Liver (tissue), 8 donors: ENCODE measurements at regions not wholly inside any gene's neighbourhood (a gene's known extent, or its start where the extent isn't known, plus 50 kb on each side); places are given as distances from the start of the nearest gene placed in this dataset.

Experiments used
- DNase-seq: peaks from one replicate; pipeline ENCODE4 v3.0.0-alpha.2; 2017; ENCODE audit warnings: low spot score
- H3K27ac ChIP-seq, 2 donors: one replicate each; pipeline ENCODE4 v1.7.0; 2013; ENCODE audit warnings: inconsistent platforms in 2 of 2, low read length in 2 of 2, control low read depth in 1 of 2, low read depth in 1 of 2, mild to moderate bottlenecking in 1 of 2
- H3K27me3 ChIP-seq, 4 donors: one replicate each; pipeline versions ENCODE4 v1.6.1 to v1.7.0; 2013; ENCODE audit warnings: low read length in 3 of 4, inconsistent platforms in 1 of 4, mild to moderate bottlenecking in 1 of 4, moderate library complexity in 1 of 4; ENCODE audit not compliant: control insufficient read depth in 4 of 4, insufficient read depth in 4 of 4
- H3K36me3 ChIP-seq, 4 donors: one replicate each; pipeline versions ENCODE4 v1.6.1 to v1.7.0; 2013; ENCODE audit warnings: low read length in 3 of 4, mild to moderate bottlenecking in 3 of 4, low read depth in 1 of 4, moderate library complexity in 1 of 4; ENCODE audit not compliant: control insufficient read depth in 4 of 4, insufficient read depth in 3 of 4
- H3K4me1 ChIP-seq, 4 donors: one replicate each; pipeline versions ENCODE4 v1.6.1 to v1.7.0; 2013; ENCODE audit warnings: low read length in 3 of 4, mild to moderate bottlenecking in 3 of 4, moderate library complexity in 1 of 4; ENCODE audit not compliant: control insufficient read depth in 4 of 4, insufficient read depth in 4 of 4
- H3K4me3 ChIP-seq, 3 donors: one replicate each; pipeline versions ENCODE4 v1.6.1 to v1.7.0; 2013; ENCODE audit warnings: low read length in 3 of 3, control low read depth in 1 of 3, low read depth in 1 of 3, mild to moderate bottlenecking in 1 of 3
- H3K9ac ChIP-seq, 2 donors: one replicate each; pipeline ENCODE4 v1.7.0; 2013; ENCODE audit warnings: low read length in 2 of 2, mild to moderate bottlenecking in 2 of 2, moderate library complexity in 2 of 2, control low read depth in 1 of 2, low read depth in 1 of 2
- H3K9me3 ChIP-seq, 4 donors: one replicate each; pipeline versions ENCODE4 v1.6.1 to v1.7.0; 2013; ENCODE audit warnings: low read length in 3 of 4; ENCODE audit not compliant: control insufficient read depth in 4 of 4
- ATF3 ChIP-seq: IDR thresholded peaks from 2 replicates; pipeline ENCODE4 v1.6.1; 2016; ENCODE audit warnings: antibody characterized with exemption
- CTCF ChIP-seq: fragments of 150-350 bp; IDR thresholded peaks from 2 replicates; pipeline ENCODE4 v1.5.1; 2017; ENCODE audit warnings: improper control_type of control experiment, low read depth, low read length; ENCODE audit not compliant: missing input control
- EGR1 ChIP-seq, 2 donors: IDR thresholded peaks; 2 replicates each; pipeline ENCODE4 v1.6.1; 2016 to 2018; ENCODE audit warnings: antibody characterized with exemption in 2 of 2, low read depth in 2 of 2
- FOXA1 ChIP-seq: IDR thresholded peaks from 2 replicates; pipeline ENCODE4 v1.6.1; 2016; ENCODE audit warnings: antibody characterized with exemption
- FOXA2 ChIP-seq: IDR thresholded peaks from 2 replicates; pipeline ENCODE4 v1.6.1; 2016; ENCODE audit warnings: antibody characterized with exemption
- GABPA ChIP-seq, 2 donors: IDR thresholded peaks in 1 of 2; conservative IDR thresholded peaks in 1 of 2; 2 replicates each; pipeline ENCODE4 v1.6.1; 2016; ENCODE audit warnings: antibody characterized with exemption in 2 of 2, mild to moderate bottlenecking in 1 of 2, moderate library complexity in 1 of 2
- HNF4A ChIP-seq, 2 donors: conservative IDR thresholded peaks; 2 replicates each; pipeline ENCODE4 v1.6.1; 2016; ENCODE audit warnings: antibody characterized with exemption in 2 of 2, mild to moderate bottlenecking in 2 of 2
- HNF4G ChIP-seq: IDR thresholded peaks from 2 replicates; pipeline ENCODE4 v1.6.1; 2016; ENCODE audit warnings: antibody characterized with exemption
- JUND ChIP-seq, 2 donors: IDR thresholded peaks; 2 replicates each; pipeline ENCODE4 v1.6.1; 2016; ENCODE audit warnings: antibody characterized with exemption in 2 of 2
- MAX ChIP-seq: IDR thresholded peaks from 2 replicates; pipeline ENCODE4 v1.6.1; 2016; ENCODE audit warnings: antibody characterized with exemption
- NR2F2 ChIP-seq: IDR thresholded peaks from 2 replicates; pipeline ENCODE4 v1.6.1; 2016; ENCODE audit warnings: antibody characterized with exemption
- RAD21 ChIP-seq, 2 donors: IDR thresholded peaks; 2 replicates each; pipeline ENCODE4 v1.6.1; 2016; ENCODE audit warnings: antibody characterized with exemption in 2 of 2, mild to moderate bottlenecking in 2 of 2
- REST ChIP-seq: IDR thresholded peaks from 2 replicates; pipeline ENCODE4 v1.6.1; 2016; ENCODE audit warnings: antibody characterized with exemption, mild to moderate bottlenecking
- RXRA ChIP-seq, 2 donors: IDR thresholded peaks; 2 replicates each; pipeline ENCODE4 v1.6.1; 2017 to 2018; ENCODE audit warnings: antibody characterized with exemption in 2 of 2, mild to moderate bottlenecking in 1 of 2
- SP1 ChIP-seq: IDR thresholded peaks from 2 replicates; pipeline ENCODE4 v1.6.1; 2018; ENCODE audit warnings: antibody characterized with exemption, mild to moderate bottlenecking
- TAF1 ChIP-seq: conservative IDR thresholded peaks from 2 replicates; pipeline ENCODE4 v1.6.1; 2016; ENCODE audit warnings: antibody characterized with exemption, mild to moderate bottlenecking
- YY1 ChIP-seq: IDR thresholded peaks from 2 replicates; pipeline ENCODE4 v1.6.1; 2016; ENCODE audit warnings: antibody characterized with exemption, mild to moderate bottlenecking
- ZBTB33 ChIP-seq: IDR thresholded peaks from 2 replicates; pipeline ENCODE4 v1.6.1; 2016; ENCODE audit warnings: antibody characterized with exemption
- WGBS: extraction: QIAGEN DNeasy Blood & Tissue Kit; methylation state at CpG from one replicate; pipeline ENCODE4 v1.1.7; 2013; 5-methylcytosine and 5-hydroxymethylcytosine counted together
- donor health status: healthy.
- donor health status: healthy.
- donor health status: healthy.
- donor health status: healthy.
- donor health status: healthy.

GRCh38 chr7:52609511-52609910 lies 425.9 kb upstream of the POM121L12 start (continued):
- no peak for TF ChIP-seq CTCF
- TF ChIP-seq FOXA2: no peak

GRCh38 chr7:52592698-52593097 lies 442.7 kb upstream of the POM121L12 start:
- no peaks in the 10 kb centered on the region for H3K27me3 ChIP-seq
- no peak overlapping the region for H3K9ac ChIP-seq
- no peak overlapping the region for H3K4me3 ChIP-seq
- no peak overlapping the region for H3K27ac ChIP-seq
- TF ChIP-seq JUND (IDR thresholded peaks at IDR 0.05): no peak
- no peak for TF ChIP-seq ZBTB33
- no peak for TF ChIP-seq GABPA (IDR thresholded peaks at IDR 0.05 in 1 of 2, conservative IDR thresholded peaks at IDR 0.05 in 1 of 2)
- no peak for TF ChIP-seq RAD21 (IDR thresholded peaks at IDR 0.05)
- no peak for TF ChIP-seq HNF4A (conservative IDR thresholded peaks at IDR 0.05)
- no peak for TF ChIP-seq MAX
- no peak for TF ChIP-seq ATF3
- TF ChIP-seq TAF1: no peak
- no peak for TF ChIP-seq EGR1 (IDR thresholded peaks at IDR 0.05; ENCODE audit: low read depth in 2 of 2)
- TF ChIP-seq FOXA2: no peak
- no peak for TF ChIP-seq RXRA (IDR thresholded peaks at IDR 0.05)
- no peak for TF ChIP-seq FOXA1
- no peak for TF ChIP-seq NR2F2
- no peak for TF ChIP-seq REST
- TF ChIP-seq HNF4G: no peak
- no peak for TF ChIP-seq SP1
- TF ChIP-seq YY1: no peak
- TF ChIP-seq CTCF: no peak
- no peak for DNase-seq
- no peaks in the 10 kb centered on the region for H3K4me1 ChIP-seq
- H3K9me3 ChIP-seq: peaks cover 0 to 3% (median 2%) of the 10 kb centered on the region in 4 donors
- H3K36me3 ChIP-seq: no peaks in the 10 kb centered on the region
- 63% methylated on average over 3 of the region's 3 CpGs for WGBS
